GM19324 (cell line): ENCODE measurements at regions not wholly inside any gene's neighbourhood (a gene's known extent, or its start where the extent isn't known, plus 50 kb on each side); places are given as distances from the start of the nearest gene placed in this dataset.

Experiments
- ATAC-seq: cut with Tn5 transposase; IDR thresholded peaks from one replicate; pipeline ENCODE4 v1.9.1; 2021; ENCODE audit warnings: mild to moderate bottlenecking, moderate library complexity; ENCODE audit not compliant: unreplicated experiment, low FRiP score

- ATAC-seq: no peak
Observed at GRCh38 chr7:19623676-19624075, 85.2 kb downstream of the POLR1F start.

GRCh38 chr7:19621740-19622139, 87.1 kb downstream of the POLR1F start:
- ATAC-seq: no peak

- no peak for ATAC-seq
Observed at GRCh38 chr7:19620470-19620869, 88.4 kb downstream of the POLR1F start.

GRCh38 chr7:19619122-19619521, 89.7 kb downstream of the POLR1F start:
- ATAC-seq: no peak

GRCh38 chr7:19617901-19618300, 90.9 kb downstream of the POLR1F start:
- no peak for ATAC-seq

GRCh38 chr7:19610194-19610943, 98.5 kb downstream of the POLR1F start:
- ATAC-seq: no peak

GRCh38 chr7:19589446-19589845, 119.4 kb downstream of the POLR1F start:
- no peak for ATAC-seq

GRCh38 chr7:19587291-19587690, 121.5 kb downstream of the POLR1F start:
- ATAC-seq: no peak

- no peak for ATAC-seq
Observed at GRCh38 chr7:19585761-19586160, 123.1 kb downstream of the POLR1F start.

GRCh38 chr7:19575909-19576557, 132.8 kb downstream of the POLR1F start:
- no peak for ATAC-seq

- no peak for ATAC-seq
Observed at GRCh38 chr7:19574131-19574530, 134.7 kb downstream of the POLR1F start.

- ATAC-seq: no peak
Observed at GRCh38 chr7:19572566-19572965, 136.3 kb downstream of the POLR1F start.

- ATAC-seq: no peak
Observed at GRCh38 chr7:19567011-19567410, 141.8 kb downstream of the POLR1F start.

- ATAC-seq: no peak
Observed at GRCh38 chr7:19565602-19566001, 143.2 kb downstream of the POLR1F start.

GRCh38 chr7:19561121-19561805, 147.6 kb downstream of the POLR1F start:
- ATAC-seq: no peak

GRCh38 chr7:19560111-19560883, 148.5 kb downstream of the POLR1F start:
- ATAC-seq: no peak

- no peak for ATAC-seq
Observed at GRCh38 chr7:19558527-19558926, 150.3 kb downstream of the POLR1F start.

- ATAC-seq: no peak
Observed at GRCh38 chr7:19557726-19558465, 150.9 kb downstream of the POLR1F start.

- no peak for ATAC-seq
Observed at GRCh38 chr7:19554581-19554980, 154.3 kb downstream of the POLR1F start.

- no peak for ATAC-seq
Observed at GRCh38 chr7:19552576-19552975, 156.3 kb downstream of the POLR1F start.
